ENCODE measurements at regions not wholly inside any gene's neighbourhood (a gene's known extent, or its start where the extent isn't known, plus 50 kb on each side); places are given as distances from the start of the nearest gene placed in this dataset.

DNA sequence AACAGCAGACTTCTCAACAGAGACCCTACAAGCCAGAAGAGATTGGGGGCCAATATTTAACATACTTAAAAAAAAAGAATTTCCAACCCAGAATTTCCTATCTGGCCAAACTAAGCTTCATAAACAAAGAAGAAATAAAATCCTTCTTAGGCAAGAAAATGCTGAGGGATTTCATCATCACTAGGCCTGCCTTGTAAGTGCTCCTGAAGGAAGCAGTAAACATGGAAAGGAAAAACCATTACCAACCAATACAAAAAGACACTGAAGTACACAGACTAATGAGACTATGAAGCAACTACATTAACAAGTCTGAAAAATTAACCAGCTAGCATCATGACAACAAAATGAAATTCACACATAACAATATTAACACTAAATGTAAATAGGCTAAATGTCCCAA lies 947.9 kb upstream of the CHORDC1 start:
- Histone ChIP-seq H3K27me3 (replicated peaks in 1 of 4; ENCODE audit: control extremely low read depth in 1 of 4, control insufficient read depth in 3 of 4, insufficient read depth in 4 of 4, low read length in 3 of 4) (no peaks in the 10 kb centered on the region), H3K79me2 (ENCODE audit: control insufficient read depth, insufficient read depth, low read length) (no peaks in the 10 kb centered on the region), H3K4me2 (replicated peaks; ENCODE audit: low read depth, low read length, poor library complexity, severe bottlenecking) (no peak overlapping the region), H4K20me1 (ENCODE audit: control insufficient read depth, insufficient read depth, low read length, poor library complexity, severe bottlenecking) (no peaks in the 10 kb centered on the region), H3K36me3 (replicated peaks in 1 of 2; ENCODE audit: control extremely low read depth in 1 of 2, control insufficient read depth in 1 of 2, extremely low read depth in 1 of 2, insufficient read depth in 2 of 2, low read length in 1 of 2) (no peaks in the 10 kb centered on the region), H3K9me3 (ENCODE audit: control extremely low read depth in 1 of 3, control insufficient read depth in 2 of 3, insufficient read depth in 1 of 3, low read length in 2 of 3) (peaks cover 0 to 3% (median 0%) of the 10 kb centered on the region in 3 donors), H3K9ac (ENCODE audit: low read length) (no peak overlapping the region), H2AFZ (ENCODE audit: insufficient read depth, low read depth, low read length, poor library complexity, severe bottlenecking) (no peak overlapping the region), H3K27ac (ENCODE audit: low read length in 2 of 2) (no peak overlapping the region), H3K4me3 (ENCODE audit: control extremely low read depth in 1 of 5, extremely low read depth in 1 of 5, insufficient read depth in 1 of 5, low read depth in 2 of 5, low read length in 4 of 5) (no peak overlapping the region), H3K4me1 (ENCODE audit: control insufficient read depth in 2 of 2, insufficient read depth in 2 of 2, low read length in 2 of 2) (no peaks in the 10 kb centered on the region)
- CTCF ChIA-PET, result no interaction called here
- no peak overlapping the region for H3K4me3 Mint-ChIP-seq
- intact Hi-C loops (cut with micrococcal nuclease), result no loop called here
- DNase-seq, result no peak
- H3K27ac Mint-ChIP-seq, result no peak overlapping the region
- ATAC-seq (ENCODE audit: low read depth), result no peak
- H3K9me3 Mint-ChIP-seq (ENCODE audit: insufficient read depth), result no peaks in the 10 kb centered on the region
- POLR2A ChIA-PET, result no interaction called here
- H3K27me3 Mint-ChIP-seq, result no peaks in the 10 kb centered on the region
- H3K4me1 Mint-ChIP-seq, result no peaks in the 10 kb centered on the region
- TF ChIP-seq, protein P1, sequence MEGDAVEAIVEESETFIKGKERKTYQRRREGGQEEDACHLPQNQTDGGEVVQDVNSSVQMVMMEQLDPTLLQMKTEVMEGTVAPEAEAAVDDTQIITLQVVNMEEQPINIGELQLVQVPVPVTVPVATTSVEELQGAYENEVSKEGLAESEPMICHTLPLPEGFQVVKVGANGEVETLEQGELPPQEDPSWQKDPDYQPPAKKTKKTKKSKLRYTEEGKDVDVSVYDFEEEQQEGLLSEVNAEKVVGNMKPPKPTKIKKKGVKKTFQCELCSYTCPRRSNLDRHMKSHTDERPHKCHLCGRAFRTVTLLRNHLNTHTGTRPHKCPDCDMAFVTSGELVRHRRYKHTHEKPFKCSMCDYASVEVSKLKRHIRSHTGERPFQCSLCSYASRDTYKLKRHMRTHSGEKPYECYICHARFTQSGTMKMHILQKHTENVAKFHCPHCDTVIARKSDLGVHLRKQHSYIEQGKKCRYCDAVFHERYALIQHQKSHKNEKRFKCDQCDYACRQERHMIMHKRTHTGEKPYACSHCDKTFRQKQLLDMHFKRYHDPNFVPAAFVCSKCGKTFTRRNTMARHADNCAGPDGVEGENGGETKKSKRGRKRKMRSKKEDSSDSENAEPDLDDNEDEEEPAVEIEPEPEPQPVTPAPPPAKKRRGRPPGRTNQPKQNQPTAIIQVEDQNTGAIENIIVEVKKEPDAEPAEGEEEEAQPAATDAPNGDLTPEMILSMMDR (IDR thresholded peaks at IDR 0.05), result no peak
- TF ChIP-seq EZH2 (IDR thresholded peaks at IDR 0.05; ENCODE audit: borderline replicate concordance, insufficient read depth, low read depth, low read length, poor library complexity, severe bottlenecking), result no peak

DNA sequence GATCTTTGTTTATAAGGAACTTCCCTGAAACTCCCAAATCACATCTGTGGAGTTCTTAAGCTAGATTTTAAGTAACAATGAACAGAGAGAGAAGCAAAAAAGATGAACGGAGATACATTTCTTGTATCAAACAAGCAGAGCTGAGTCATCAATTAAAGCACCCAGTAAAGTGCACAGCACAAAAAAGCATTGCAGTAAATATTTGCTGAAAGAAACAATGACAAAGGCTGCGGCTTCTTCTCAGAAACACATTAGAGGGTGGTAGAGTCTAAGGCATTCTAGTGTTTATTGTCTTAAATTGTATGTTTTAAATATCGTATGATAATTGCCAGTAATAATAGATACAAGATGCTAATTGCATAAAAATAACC lies 941.6 kb upstream of the CHORDC1 start:
- intact Hi-C loops (cut with micrococcal nuclease), result no loop called here
- POLR2A ChIA-PET, result no interaction called here
- Mint-ChIP-seq H3K9me3 (ENCODE audit: insufficient read depth) (no peaks in the 10 kb centered on the region), H3K27me3 (no peaks in the 10 kb centered on the region), H3K4me1 (no peaks in the 10 kb centered on the region), H3K4me3 (no peak overlapping the region), H3K27ac (no peak overlapping the region)
- no peak overlapping the region for H3K27ac ChIP-seq (ENCODE audit: low read length in 2 of 2)
- no peaks in the 10 kb centered on the region for H3K4me1 ChIP-seq (ENCODE audit: control insufficient read depth in 2 of 2, insufficient read depth in 2 of 2, low read length in 2 of 2)
- no peak overlapping the region for H3K4me2 ChIP-seq (replicated peaks; ENCODE audit: low read depth, low read length, poor library complexity, severe bottlenecking)
- TF ChIP-seq EZH2 (IDR thresholded peaks at IDR 0.05; ENCODE audit: borderline replicate concordance, insufficient read depth, low read depth, low read length, poor library complexity, severe bottlenecking), result no peak
- TF ChIP-seq, protein P1 (IDR thresholded peaks at IDR 0.05), result no peak
- H3K27me3 ChIP-seq (replicated peaks in 1 of 4; ENCODE audit: control extremely low read depth in 1 of 4, control insufficient read depth in 3 of 4, insufficient read depth in 4 of 4, low read length in 3 of 4), result no peaks in the 10 kb centered on the region
- no CpG with 5 or more reads among the region's 3 CpGs for WGBS (ENCODE audit: insufficient coverage)
- ATAC-seq (ENCODE audit: low read depth), result no peak
- CTCF ChIA-PET, result no interaction called here
- no peak overlapping the region for H3K9ac ChIP-seq (ENCODE audit: low read length)
- no peak for DNase-seq
- H3K36me3 ChIP-seq (replicated peaks in 1 of 2; ENCODE audit: control extremely low read depth in 1 of 2, control insufficient read depth in 1 of 2, extremely low read depth in 1 of 2, insufficient read depth in 2 of 2, low read length in 1 of 2), result no peaks in the 10 kb centered on the region
- H3K4me3 ChIP-seq (ENCODE audit: control extremely low read depth in 1 of 5, extremely low read depth in 1 of 5, insufficient read depth in 1 of 5, low read depth in 2 of 5, low read length in 4 of 5), result no peak overlapping the region
- no peaks in the 10 kb centered on the region for H3K79me2 ChIP-seq (ENCODE audit: control insufficient read depth, insufficient read depth, low read length)
- no peaks in the 10 kb centered on the region for H4K20me1 ChIP-seq (ENCODE audit: control insufficient read depth, insufficient read depth, low read length, poor library complexity, severe bottlenecking)
- no peaks in the 10 kb centered on the region for H3K9me3 ChIP-seq (ENCODE audit: control extremely low read depth in 1 of 3, control insufficient read depth in 2 of 3, insufficient read depth in 1 of 3, low read length in 2 of 3)
- H2AFZ ChIP-seq (ENCODE audit: insufficient read depth, low read depth, low read length, poor library complexity, severe bottlenecking), result no peak overlapping the region
